Smooth muscle cell (in vitro differentiated cells): ENCODE measurements at regions not wholly inside any gene's neighbourhood (a gene's known extent, or its start where the extent isn't known, plus 50 kb on each side); places are given as distances from the start of the nearest gene placed in this dataset.

Source experiments
- DNase-seq: peaks from one replicate; lab custom pipeline; 2025; ENCODE audit not compliant: unreplicated experiment; lab: John Stamatoyannopoulos, UW
- H2AFZ ChIP-seq: fragments of 200-600 bp; sonication (generic); 2 replicates; pipeline ENCODE4 v1.6.0; 2016; ENCODE audit warnings: antibody characterized with exemption, low read depth, mild to moderate bottlenecking
- H3F3A ChIP-seq: fragments of 200-600 bp; sonication (generic); 2 replicates; pipeline ENCODE4 v1.6.0; 2017; ENCODE audit warnings: antibody characterized with exemption, low read depth
- H3K27ac ChIP-seq: fragments of 200-600 bp; sonication (generic); 2 replicates; pipeline ENCODE4 v1.5.1; 2016; ENCODE audit warnings: low read depth, mild to moderate bottlenecking
- H3K27me3 ChIP-seq: fragments of 200-600 bp; sonication (generic); 2 replicates; pipeline ENCODE4 v1.6.1; 2016; ENCODE audit warnings: low read depth, mild to moderate bottlenecking
- H3K36me3 ChIP-seq: fragments of 200-600 bp; sonication (generic); 2 replicates; pipeline ENCODE4 v1.5.1; 2016; ENCODE audit warnings: low read depth
- H3K4me1 ChIP-seq: fragments of 200-600 bp; sonication (generic); 2 replicates; pipeline ENCODE4 v1.5.1; 2016; ENCODE audit warnings: low read depth
- H3K4me2 ChIP-seq: fragments of 200-600 bp; sonication (generic); 2 replicates; pipeline ENCODE4 v1.6.0; 2016; ENCODE audit warnings: mild to moderate bottlenecking
- H3K4me3 ChIP-seq: fragments of 200-600 bp; sonication (generic); 2 replicates; pipeline ENCODE4 v1.5.1; 2016; ENCODE audit warnings: mild to moderate bottlenecking
- H3K79me2 ChIP-seq: fragments of 200-600 bp; sonication (generic); 2 replicates; pipeline ENCODE4 v1.6.0; 2016; ENCODE audit warnings: low read depth, mild to moderate bottlenecking
- H3K9ac ChIP-seq: fragments of 200-600 bp; sonication (generic); 2 replicates; pipeline ENCODE4 v1.6.0; 2016; ENCODE audit warnings: low read depth
- H3K9me3 ChIP-seq: fragments of 200-600 bp; sonication (generic); replicated peaks from 2 replicates; pipeline ENCODE4 v1.5.1; 2016; ENCODE audit warnings: low read depth
- H4K20me1 ChIP-seq: fragments of 200-600 bp; sonication (generic); 2 replicates; pipeline ENCODE4 v1.6.0; 2016; ENCODE audit warnings: low read depth
- WGBS: methylation state at CpG from one replicate; pipeline ENCODE4 v1.1.7; 2016; ENCODE audit warnings: low lambda C conversion rate; 5-methylcytosine and 5-hydroxymethylcytosine counted together
- TF ChIP-seq, protein P1 (sequence below): fragments of 200-600 bp; sonication (generic); IDR thresholded peaks from 2 replicates; pipeline ENCODE4 v1.5.1; 2017; ENCODE audit warnings: borderline replicate concordance, mild to moderate bottlenecking, antibody characterized with exemption; ENCODE audit not compliant: insufficient read depth, poor library complexity, severe bottlenecking

DNA sequence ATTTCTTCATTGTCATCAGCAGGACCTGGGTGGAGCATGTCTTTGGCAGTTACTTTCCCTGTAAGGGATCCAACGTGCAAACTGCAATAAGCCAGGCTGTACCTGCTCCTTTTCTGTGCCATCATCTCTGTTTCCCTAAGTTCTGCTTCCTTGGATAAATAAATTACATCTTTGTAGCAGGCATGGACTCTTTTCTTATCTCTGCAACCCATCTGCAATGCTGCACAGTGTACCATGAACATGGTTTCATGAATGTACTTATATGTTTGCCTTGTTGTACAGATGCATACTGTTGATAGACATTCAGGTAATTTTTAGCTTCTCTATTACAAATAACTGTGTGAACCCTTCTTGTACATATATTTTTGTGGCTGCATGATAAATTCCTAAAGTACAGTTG, 616.7 kb upstream of the PIK3C3 start:
- H3K9me3 ChIP-seq, result no peaks in the 10 kb centered on the region
- H3K4me3 ChIP-seq, result no peak overlapping the region
- H2AFZ ChIP-seq, result no peak overlapping the region
- no peak overlapping the region for H3K9ac ChIP-seq
- H3F3A ChIP-seq, result no peaks in the 10 kb centered on the region
- WGBS, result 83% methylated on average over 1 of the region's 1 CpG
- no peaks in the 10 kb centered on the region for H3K4me1 ChIP-seq
- no peak overlapping the region for H3K27ac ChIP-seq
- no peak for DNase-seq
- no peaks in the 10 kb centered on the region for H3K36me3 ChIP-seq
- no peaks in the 10 kb centered on the region for H3K79me2 ChIP-seq
- H3K27me3 ChIP-seq, result no peaks in the 10 kb centered on the region
- H4K20me1 ChIP-seq, result no peaks in the 10 kb centered on the region
- H3K4me2 ChIP-seq, result no peak overlapping the region
- TF ChIP-seq, protein P1, sequence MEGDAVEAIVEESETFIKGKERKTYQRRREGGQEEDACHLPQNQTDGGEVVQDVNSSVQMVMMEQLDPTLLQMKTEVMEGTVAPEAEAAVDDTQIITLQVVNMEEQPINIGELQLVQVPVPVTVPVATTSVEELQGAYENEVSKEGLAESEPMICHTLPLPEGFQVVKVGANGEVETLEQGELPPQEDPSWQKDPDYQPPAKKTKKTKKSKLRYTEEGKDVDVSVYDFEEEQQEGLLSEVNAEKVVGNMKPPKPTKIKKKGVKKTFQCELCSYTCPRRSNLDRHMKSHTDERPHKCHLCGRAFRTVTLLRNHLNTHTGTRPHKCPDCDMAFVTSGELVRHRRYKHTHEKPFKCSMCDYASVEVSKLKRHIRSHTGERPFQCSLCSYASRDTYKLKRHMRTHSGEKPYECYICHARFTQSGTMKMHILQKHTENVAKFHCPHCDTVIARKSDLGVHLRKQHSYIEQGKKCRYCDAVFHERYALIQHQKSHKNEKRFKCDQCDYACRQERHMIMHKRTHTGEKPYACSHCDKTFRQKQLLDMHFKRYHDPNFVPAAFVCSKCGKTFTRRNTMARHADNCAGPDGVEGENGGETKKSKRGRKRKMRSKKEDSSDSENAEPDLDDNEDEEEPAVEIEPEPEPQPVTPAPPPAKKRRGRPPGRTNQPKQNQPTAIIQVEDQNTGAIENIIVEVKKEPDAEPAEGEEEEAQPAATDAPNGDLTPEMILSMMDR, result no peak

- no peak overlapping the region for H3K9ac ChIP-seq
- no peak overlapping the region for H2AFZ ChIP-seq
- TF ChIP-seq, protein P1, result no peak
- no peak overlapping the region for H3K4me3 ChIP-seq
- no peaks in the 10 kb centered on the region for H3K9me3 ChIP-seq
- WGBS, result 82% methylated on average over 1 of the region's 1 CpG
- H3K79me2 ChIP-seq, result no peaks in the 10 kb centered on the region
- no peaks in the 10 kb centered on the region for H3K4me1 ChIP-seq
- DNase-seq, result no peak
- H4K20me1 ChIP-seq, result no peaks in the 10 kb centered on the region
- H3K4me2 ChIP-seq, result no peak overlapping the region
- H3F3A ChIP-seq, result no peaks in the 10 kb centered on the region
- H3K27ac ChIP-seq, result no peak overlapping the region
- H3K27me3 ChIP-seq, result no peaks in the 10 kb centered on the region
- H3K36me3 ChIP-seq, result no peaks in the 10 kb centered on the region
Observed at GRCh38 chr18:41331661-41332060, 623.4 kb upstream of the PIK3C3 start.

DNA sequence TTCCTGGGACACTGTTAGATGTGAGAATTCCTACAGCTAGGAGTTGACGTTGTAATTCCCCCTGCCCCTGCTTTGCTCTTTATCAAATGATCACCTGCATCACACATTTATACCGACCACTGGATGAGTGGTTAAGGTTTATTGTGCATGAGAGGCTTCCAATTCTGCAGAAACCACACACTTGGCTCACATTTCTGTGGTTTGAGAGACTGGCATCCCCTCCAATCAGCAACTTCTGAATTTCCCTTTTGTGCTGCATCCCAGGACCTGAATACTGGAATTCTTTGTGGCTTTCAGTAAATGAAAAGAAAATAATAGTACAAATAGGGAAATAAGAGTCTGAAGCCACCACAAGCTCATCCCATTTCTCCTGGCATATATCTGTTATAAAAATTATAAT, 628.7 kb upstream of the PIK3C3 start:
- H3K4me3 ChIP-seq, result no peak overlapping the region
- no peaks in the 10 kb centered on the region for H3K9me3 ChIP-seq
- no peak overlapping the region for H3K4me2 ChIP-seq
- TF ChIP-seq, protein P1, result no peak
- H3K79me2 ChIP-seq, result no peaks in the 10 kb centered on the region
- H2AFZ ChIP-seq, result no peak overlapping the region
- H3K27ac ChIP-seq, result no peak overlapping the region
- H3K36me3 ChIP-seq, result no peaks in the 10 kb centered on the region
- H3K9ac ChIP-seq, result no peak overlapping the region
- no peaks in the 10 kb centered on the region for H3F3A ChIP-seq
- H4K20me1 ChIP-seq, result no peaks in the 10 kb centered on the region
- no peak for DNase-seq
- H3K4me1 ChIP-seq, result no peaks in the 10 kb centered on the region
- no peaks in the 10 kb centered on the region for H3K27me3 ChIP-seq
- 55% methylated on average over 2 of the region's 2 CpGs for WGBS

DNA sequence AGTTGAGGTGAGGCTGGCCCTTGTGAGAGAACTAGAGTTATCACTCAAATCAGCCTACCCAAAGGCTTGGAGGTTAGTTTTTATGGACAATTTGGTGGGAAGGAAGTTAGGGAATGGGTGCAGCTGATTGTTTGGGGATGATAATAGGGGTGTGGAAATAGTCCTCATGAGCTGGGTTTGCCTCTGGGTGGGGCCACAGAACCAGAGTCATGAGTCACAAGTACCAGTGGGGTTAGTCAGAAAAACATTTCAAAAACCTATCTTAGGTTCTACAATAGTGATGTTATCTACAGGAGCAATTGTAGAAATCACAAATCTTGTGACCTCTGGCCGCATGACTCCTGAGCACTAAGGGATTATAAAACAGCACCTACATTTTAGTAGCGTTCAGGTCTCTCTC, 630.1 kb upstream of the PIK3C3 start:
- peak overlapping the region; percentile 63 for H3K9ac ChIP-seq
- no peaks in the 10 kb centered on the region for H4K20me1 ChIP-seq
- H3K4me3 ChIP-seq, result no peak overlapping the region
- H3F3A ChIP-seq, result no peaks in the 10 kb centered on the region
- peak overlapping the region; percentile 25 for H3K4me2 ChIP-seq
- no peaks in the 10 kb centered on the region for H3K27me3 ChIP-seq
- H3K36me3 ChIP-seq, result no peaks in the 10 kb centered on the region
- 76% methylated on average over 2 of the region's 2 CpGs for WGBS
- H3K79me2 ChIP-seq, result no peaks in the 10 kb centered on the region
- no peak for DNase-seq
- H3K27ac ChIP-seq, result peak overlapping the region; percentile 89
- H2AFZ ChIP-seq, result no peak overlapping the region
- no peaks in the 10 kb centered on the region for H3K4me1 ChIP-seq
- no peaks in the 10 kb centered on the region for H3K9me3 ChIP-seq
- TF ChIP-seq, protein P1, result no peak
